Bronchial epithelial cell (primary cell): ENCODE measurements at regions not wholly inside any gene's neighbourhood (a gene's known extent, or its start where the extent isn't known, plus 50 kb on each side); places are given as distances from the start of the nearest gene placed in this dataset.

ENCODE experiments used
- DNase-seq: peaks from one replicate; pipeline ENCODE4 v3.0.0-alpha.2; 2010; ENCODE audit warnings: low read depth
- FAIRE-seq: peaks from 2 replicates; lab custom pipeline; 2011; peaks lifted over from hg19 to GRCh38; lab: Jason Lieb, UNC
- H3K27me3 ChIP-seq: 2 replicates; pipeline ENCODE4 v1.5.1; 2011; ENCODE audit warnings: low read length; ENCODE audit not compliant: control insufficient read depth, insufficient read depth
- H3K36me3 ChIP-seq: 2 replicates; pipeline ENCODE4 v1.5.1; 2011; ENCODE audit warnings: low read length; ENCODE audit not compliant: control insufficient read depth, insufficient read depth
- H3K4me3 ChIP-seq: 2 replicates; pipeline ENCODE4 v1.5.1; 2011; ENCODE audit warnings: mild to moderate bottlenecking, low read depth, low read length, control low read depth
- CTCF ChIP-seq: IDR thresholded peaks from 2 replicates; pipeline ENCODE4 v1.5.1; 2011; ENCODE audit warnings: mild to moderate bottlenecking, moderate library complexity, low read length, control low read depth, inconsistent platforms; ENCODE audit not compliant: insufficient read depth, severe bottlenecking

- no peak for TF ChIP-seq CTCF
- no peak for FAIRE-seq
Measured at GRCh38 chr7:88700725-88701124, 58.8 kb upstream of the ZNF804B start.

GRCh38 chr7:88694207-88694606, 65.3 kb upstream of the ZNF804B start:
- no peak overlapping the region for H3K4me3 ChIP-seq
- no peak for FAIRE-seq
- no peak for TF ChIP-seq CTCF
- H3K27me3 ChIP-seq: no peaks in the 10 kb centered on the region
- no peak for DNase-seq
- no peaks in the 10 kb centered on the region for H3K36me3 ChIP-seq

More at GRCh38 chr7:88700725-88701124, 58.8 kb upstream of the ZNF804B start:
- Histone ChIP-seq H3K27me3 (no peaks in the 10 kb centered on the region), H3K36me3 (no peaks in the 10 kb centered on the region), H3K4me3 (no peak overlapping the region)
- DNase-seq: no peak

GRCh38 chr7:88693131-88693530, 66.4 kb upstream of the ZNF804B start:
- H3K27me3 ChIP-seq: no peaks in the 10 kb centered on the region
- TF ChIP-seq CTCF: no peak
- H3K36me3 ChIP-seq: no peaks in the 10 kb centered on the region
- FAIRE-seq: no peak
- no peak overlapping the region for H3K4me3 ChIP-seq
- no peak for DNase-seq

- TF ChIP-seq CTCF: no peak
- DNase-seq (no peak), FAIRE-seq (no peak)
- Histone ChIP-seq H3K4me3 (no peak overlapping the region), H3K36me3 (no peaks in the 10 kb centered on the region), H3K27me3 (no peaks in the 10 kb centered on the region)
Measured at GRCh38 chr7:88692493-88692892, 67.0 kb upstream of the ZNF804B start.

- no peak for TF ChIP-seq CTCF
- DNase-seq (no peak), FAIRE-seq (no peak)
Measured at GRCh38 chr7:88689821-88690220, 69.7 kb upstream of the ZNF804B start.

GRCh38 chr7:88688222-88688621, 71.3 kb upstream of the ZNF804B start:
- FAIRE-seq (no peak), DNase-seq (no peak)
- no peak for TF ChIP-seq CTCF
- no peaks in the 10 kb centered on the region for H3K27me3 ChIP-seq
- no peaks in the 10 kb centered on the region for H3K36me3 ChIP-seq
- no peak overlapping the region for H3K4me3 ChIP-seq

More at GRCh38 chr7:88689821-88690220, 69.7 kb upstream of the ZNF804B start:
- Histone ChIP-seq H3K4me3 (no peak overlapping the region), H3K27me3 (no peaks in the 10 kb centered on the region), H3K36me3 (no peaks in the 10 kb centered on the region)
